Activated B cell treated with CpG ODN at 0.5 μM for 24 hours (primary cell): ENCODE measurements at regions not wholly inside any gene's neighbourhood (a gene's known extent, or its start where the extent isn't known, plus 50 kb on each side); places are given as distances from the start of the nearest gene placed in this dataset.

Source experiments
- ATAC-seq: fragments of 200-7000 bp; cut with Tn5 transposase; one replicate; pipeline ENCODE4 v1.10.0; 2021; ENCODE audit warnings: low read depth, mild to moderate bottlenecking, moderate library complexity
- CTCF ChIA-PET: fragments of 350-600 bp; sonication (Branson Sonifier 250); formaldehyde crosslinking; loops from one replicate; lab custom pipeline; 2021; ENCODE audit warnings: antibody characterized with exemption; lab: Charles Lee
- POLR2A ChIA-PET: fragments of 350-600 bp; sonication (Branson Sonifier 250); formaldehyde crosslinking; loops from one replicate; lab custom pipeline; 2021; ENCODE audit warnings: antibody characterized with exemption; lab: Charles Lee
- DNase-seq: peaks from one replicate; pipeline ENCODE4 v3.0.0; 2022
- H3K27ac Mint-ChIP-seq: one replicate; pipeline ENCODE4 v1.8.0; 2020; ENCODE audit warnings: mixed read lengths
- H3K27me3 Mint-ChIP-seq: one replicate; pipeline ENCODE4 v1.8.0; 2021; ENCODE audit warnings: mixed read lengths
- H3K36me3 Mint-ChIP-seq: one replicate; pipeline ENCODE4 v1.8.0; 2021; ENCODE audit warnings: low read depth, mixed read lengths
- H3K4me1 Mint-ChIP-seq: one replicate; pipeline ENCODE4 v1.8.0; 2021; ENCODE audit warnings: mixed read lengths
- H3K4me3 Mint-ChIP-seq: one replicate; pipeline ENCODE4 v1.8.0; 2020; ENCODE audit warnings: mild to moderate bottlenecking, mixed read lengths
- H3K9me3 Mint-ChIP-seq: one replicate; pipeline ENCODE4 v1.8.0; 2020; ENCODE audit warnings: mixed read lengths
- CTCF ChIP-seq: fragments of 200-600 bp; IDR thresholded peaks from one replicate; pipeline ENCODE4 v1.8.0; 2022; ENCODE audit warnings: antibody characterized with exemption, mild to moderate bottlenecking
- intact Hi-C: fragments of 100-400 bp; cut with micrococcal nuclease; formaldehyde crosslinking; loops from one replicate; pipeline ENCODE4 v1.15.1; 2024

DNA sequence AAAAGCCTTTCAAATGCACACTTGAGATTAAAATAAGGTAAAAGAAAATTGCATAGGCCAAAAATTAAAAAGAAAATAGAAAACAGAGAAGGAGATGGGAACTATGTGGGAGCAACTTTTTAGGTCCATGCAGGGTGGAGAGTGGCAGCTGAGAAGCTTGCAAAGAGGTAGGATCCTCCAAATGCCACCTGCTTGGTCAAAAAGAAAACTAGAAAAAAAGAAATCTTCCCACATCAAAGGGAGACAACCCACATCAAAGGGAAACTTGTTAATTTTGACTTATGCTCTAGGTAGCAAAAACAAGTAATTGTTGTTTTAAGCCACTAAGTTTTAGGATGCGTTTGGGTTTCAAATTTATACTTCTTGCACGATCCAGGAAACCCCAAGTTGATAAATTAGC is 342.9 kb downstream of the IL20RB start:
- peaks cover 7% of the 10 kb centered on the region for H3K9me3 Mint-ChIP-seq
- intact Hi-C loops, result no loop called here
- CTCF ChIA-PET, result no interaction called here

GRCh38 chr3:137304313-137305056 is 346.7 kb downstream of the IL20RB start:
- H3K36me3 Mint-ChIP-seq, result no peaks in the 10 kb centered on the region
- H3K9me3 Mint-ChIP-seq, result peaks cover 7% of the 10 kb centered on the region

More for the DNA sequence above, 342.9 kb downstream of the IL20RB start:
- Mint-ChIP-seq H3K27ac (no peak overlapping the region), H3K4me1 (no peaks in the 10 kb centered on the region), H3K27me3 (no peaks in the 10 kb centered on the region), H3K36me3 (no peaks in the 10 kb centered on the region), H3K4me3 (no peak overlapping the region)
- ATAC-seq (no peak), DNase-seq (no peak)
- POLR2A ChIA-PET, result no interaction called here
- TF ChIP-seq CTCF, result no peak

DNA sequence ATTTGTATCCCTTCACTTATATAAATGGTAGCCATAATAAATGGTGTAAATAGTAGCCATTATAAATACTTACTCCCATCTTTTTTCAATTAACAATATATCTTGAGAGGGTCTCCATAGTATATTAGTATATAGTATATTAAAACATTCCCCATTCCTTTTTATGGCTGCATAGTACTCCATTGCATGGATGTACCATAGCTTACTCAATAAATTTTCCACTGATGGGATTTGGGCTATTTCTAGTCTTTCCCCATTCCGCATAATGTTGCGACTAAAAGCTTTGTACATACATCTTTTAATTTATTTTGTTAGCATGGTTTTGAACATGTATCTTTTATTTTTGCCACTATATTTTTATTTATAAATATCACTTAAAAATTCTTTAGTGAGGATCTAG is 366.3 kb downstream of the IL20RB start:
- Mint-ChIP-seq H3K27ac (no peak overlapping the region), H3K4me3 (no peak overlapping the region), H3K36me3 (no peaks in the 10 kb centered on the region), H3K27me3 (no peaks in the 10 kb centered on the region), H3K4me1 (no peaks in the 10 kb centered on the region), H3K9me3 (peaks cover 5% of the 10 kb centered on the region)
- CTCF ChIA-PET, result no interaction called here
- TF ChIP-seq CTCF, result no peak
- ATAC-seq, result no peak
- POLR2A ChIA-PET, result no interaction called here
- intact Hi-C loops, result no loop called here
- no peak for DNase-seq

More at GRCh38 chr3:137304313-137305056, 346.7 kb downstream of the IL20RB start:
- ATAC-seq (no peak), DNase-seq (no peak)
- Mint-ChIP-seq H3K27ac (no peak overlapping the region), H3K27me3 (no peaks in the 10 kb centered on the region), H3K4me1 (no peaks in the 10 kb centered on the region), H3K4me3 (no peak overlapping the region)
- intact Hi-C loops, result no loop called here
- TF ChIP-seq CTCF, result no peak
- ChIA-PET POLR2A (no interaction called here), CTCF (no interaction called here)

DNA sequence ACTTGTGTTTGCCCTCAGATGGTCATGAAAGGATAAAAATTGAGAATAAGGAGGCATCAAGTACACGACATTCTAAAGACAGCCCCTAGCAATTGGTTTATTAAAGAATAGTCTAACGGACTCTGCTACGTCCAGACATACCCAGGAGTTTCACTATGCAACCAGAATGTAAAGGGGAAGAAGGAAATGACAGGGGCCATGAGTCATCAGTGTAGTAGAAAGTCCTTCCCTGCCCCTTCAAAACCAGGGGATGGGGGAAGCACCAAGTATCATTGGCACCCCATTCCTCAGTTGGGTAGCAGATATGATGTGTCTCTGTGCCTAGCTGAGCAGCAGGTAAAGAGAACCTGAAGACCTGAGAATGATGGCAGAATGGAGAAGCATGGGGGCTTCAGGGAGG is 367.4 kb downstream of the IL20RB start:
- CTCF ChIA-PET, result no interaction called here
- intact Hi-C loops, result no loop called here

GRCh38 chr3:137325934-137326333 is 368.2 kb downstream of the IL20RB start:
- Mint-ChIP-seq H3K4me3 (no peak overlapping the region), H3K4me1 (no peaks in the 10 kb centered on the region), H3K9me3 (peaks cover 5% of the 10 kb centered on the region), H3K27me3 (no peaks in the 10 kb centered on the region), H3K36me3 (no peaks in the 10 kb centered on the region), H3K27ac (no peak overlapping the region)
- CTCF ChIA-PET, result no interaction called here
- ATAC-seq (no peak), DNase-seq (no peak)
- no peak for TF ChIP-seq CTCF
- POLR2A ChIA-PET, result no interaction called here
- intact Hi-C loops, result no loop called here

More for the DNA sequence above, 367.4 kb downstream of the IL20RB start:
- Mint-ChIP-seq H3K9me3 (peaks cover 5% of the 10 kb centered on the region), H3K27me3 (no peaks in the 10 kb centered on the region), H3K4me1 (no peaks in the 10 kb centered on the region), H3K36me3 (no peaks in the 10 kb centered on the region), H3K27ac (no peak overlapping the region), H3K4me3 (no peak overlapping the region)
- DNase-seq (no peak), ATAC-seq (no peak)
- TF ChIP-seq CTCF, result no peak
- POLR2A ChIA-PET, result no interaction called here
